MM.1S (cell line): ENCODE measurements at regions not wholly inside any gene's neighbourhood (a gene's known extent, or its start where the extent isn't known, plus 50 kb on each side); places are given as distances from the start of the nearest gene placed in this dataset.

Source experiments
- EZH2phosphoT487 ChIP-seq: fragments of 300-600 bp; sonication (generic); IDR thresholded peaks from 2 replicates; pipeline ENCODE4 v1.6.1; 2018; ENCODE audit warnings: antibody characterized with exemption, low read length
- TF ChIP-seq, protein P1 (sequence below): fragments of 300-600 bp; sonication (generic); IDR thresholded peaks from 2 replicates; pipeline ENCODE4 v1.5.1; 2016; ENCODE audit warnings: antibody characterized with exemption, low read length, mixed read lengths

DNA sequence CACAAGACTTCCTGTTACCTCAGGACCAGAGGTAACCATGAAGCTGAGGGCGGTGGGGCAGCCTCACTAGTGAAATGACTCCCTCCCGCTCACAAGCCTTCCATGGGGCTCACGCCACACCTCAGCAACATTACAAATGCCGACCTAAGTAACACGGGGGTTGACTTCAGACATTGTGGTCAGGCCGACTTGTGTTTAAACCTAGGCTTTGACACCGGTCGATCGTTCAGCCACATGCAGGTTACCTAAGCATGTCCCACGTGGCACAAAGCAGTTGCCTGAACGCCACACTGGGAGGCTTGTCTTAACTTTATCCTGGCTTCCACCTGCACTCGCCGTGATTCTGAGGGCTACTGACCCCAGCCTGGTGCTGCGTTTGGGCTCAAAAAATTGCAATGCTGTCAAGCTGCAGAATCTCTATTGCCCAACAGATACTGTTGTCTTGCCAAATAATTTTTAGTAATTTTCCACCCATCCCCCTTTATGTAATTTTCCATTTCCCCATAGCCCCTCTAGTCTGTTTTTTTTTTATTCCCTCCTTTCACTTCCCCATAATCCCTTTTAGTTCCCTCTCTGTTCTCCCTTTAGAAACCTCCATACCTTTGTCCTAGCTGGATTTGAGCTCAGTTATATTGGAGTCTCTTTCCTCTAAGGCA is 158.6 kb upstream of the RGMA start:
- TF ChIP-seq, protein P1, sequence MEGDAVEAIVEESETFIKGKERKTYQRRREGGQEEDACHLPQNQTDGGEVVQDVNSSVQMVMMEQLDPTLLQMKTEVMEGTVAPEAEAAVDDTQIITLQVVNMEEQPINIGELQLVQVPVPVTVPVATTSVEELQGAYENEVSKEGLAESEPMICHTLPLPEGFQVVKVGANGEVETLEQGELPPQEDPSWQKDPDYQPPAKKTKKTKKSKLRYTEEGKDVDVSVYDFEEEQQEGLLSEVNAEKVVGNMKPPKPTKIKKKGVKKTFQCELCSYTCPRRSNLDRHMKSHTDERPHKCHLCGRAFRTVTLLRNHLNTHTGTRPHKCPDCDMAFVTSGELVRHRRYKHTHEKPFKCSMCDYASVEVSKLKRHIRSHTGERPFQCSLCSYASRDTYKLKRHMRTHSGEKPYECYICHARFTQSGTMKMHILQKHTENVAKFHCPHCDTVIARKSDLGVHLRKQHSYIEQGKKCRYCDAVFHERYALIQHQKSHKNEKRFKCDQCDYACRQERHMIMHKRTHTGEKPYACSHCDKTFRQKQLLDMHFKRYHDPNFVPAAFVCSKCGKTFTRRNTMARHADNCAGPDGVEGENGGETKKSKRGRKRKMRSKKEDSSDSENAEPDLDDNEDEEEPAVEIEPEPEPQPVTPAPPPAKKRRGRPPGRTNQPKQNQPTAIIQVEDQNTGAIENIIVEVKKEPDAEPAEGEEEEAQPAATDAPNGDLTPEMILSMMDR, result no peak
- TF ChIP-seq EZH2phosphoT487, result no peak
